Stimulated activated memory B cell treated with anti-CD40 and anti-IgM and Interleukin-4, amounts not matched to agents 10 μg/mL and 1 μg/mL and 100 μg/mL, for 72 hours (primary cell): ENCODE measurements at regions not wholly inside any gene's neighbourhood (a gene's known extent, or its start where the extent isn't known, plus 50 kb on each side); places are given as distances from the start of the nearest gene placed in this dataset.

Source experiments
- ATAC-seq: fragments of 150-1000 bp; cut with Tn5 transposase; 2 replicates; pipeline ENCODE4 v1.10.0; 2021
- H3K27ac Mint-ChIP-seq: one replicate; pipeline ENCODE4 v1.8.0; 2022; ENCODE audit warnings: mild to moderate bottlenecking, mixed read lengths
- H3K27me3 Mint-ChIP-seq: one replicate; pipeline ENCODE4 v1.8.0; 2022; ENCODE audit warnings: mixed read lengths
- H3K36me3 Mint-ChIP-seq: one replicate; pipeline ENCODE4 v1.8.0; 2022; ENCODE audit warnings: mixed read lengths
- H3K4me1 Mint-ChIP-seq: one replicate; pipeline ENCODE4 v1.8.0; 2022; ENCODE audit warnings: mixed read lengths
- H3K4me3 Mint-ChIP-seq: one replicate; pipeline ENCODE4 v1.8.0; 2022; ENCODE audit warnings: mild to moderate bottlenecking, moderate library complexity, mixed read lengths
- H3K9me3 Mint-ChIP-seq: one replicate; pipeline ENCODE4 v1.8.0; 2022; ENCODE audit warnings: mixed read lengths

- no peak for ATAC-seq
- Mint-ChIP-seq H3K4me1 (no peaks in the 10 kb centered on the region), H3K4me3 (no peak overlapping the region), H3K9me3 (peaks cover 7% of the 10 kb centered on the region), H3K27ac (no peak overlapping the region), H3K36me3 (no peaks in the 10 kb centered on the region), H3K27me3 (no peaks in the 10 kb centered on the region)
Observed at GRCh38 chr5:28219539-28219938, 1181.2 kb upstream of the CDH9 start.

- no peak overlapping the region for H3K27ac Mint-ChIP-seq
- H3K27me3 Mint-ChIP-seq = no peaks in the 10 kb centered on the region
- no peak overlapping the region for H3K4me3 Mint-ChIP-seq
- ATAC-seq = no peak
- H3K9me3 Mint-ChIP-seq = peaks cover 7% of the 10 kb centered on the region
- H3K4me1 Mint-ChIP-seq = no peaks in the 10 kb centered on the region
- H3K36me3 Mint-ChIP-seq = no peaks in the 10 kb centered on the region
Observed at GRCh38 chr5:28217695-28218094, 1179.3 kb upstream of the CDH9 start.

- no peak overlapping the region for H3K4me3 Mint-ChIP-seq
- H3K27ac Mint-ChIP-seq = no peak overlapping the region
- no peaks in the 10 kb centered on the region for H3K4me1 Mint-ChIP-seq
- ATAC-seq = no peak
- no peaks in the 10 kb centered on the region for H3K27me3 Mint-ChIP-seq
- H3K9me3 Mint-ChIP-seq = peaks cover 7% of the 10 kb centered on the region
- no peaks in the 10 kb centered on the region for H3K36me3 Mint-ChIP-seq
Observed at GRCh38 chr5:28216939-28217360, 1178.6 kb upstream of the CDH9 start.

GRCh38 chr5:28215091-28215490 lies 1176.7 kb upstream of the CDH9 start:
- Mint-ChIP-seq H3K4me3 (no peak overlapping the region), H3K4me1 (no peaks in the 10 kb centered on the region), H3K27ac (no peak overlapping the region), H3K27me3 (no peaks in the 10 kb centered on the region), H3K36me3 (no peaks in the 10 kb centered on the region), H3K9me3 (peaks cover 7% of the 10 kb centered on the region)
- no peak for ATAC-seq

GRCh38 chr5:28214292-28214691 lies 1175.9 kb upstream of the CDH9 start:
- no peaks in the 10 kb centered on the region for H3K36me3 Mint-ChIP-seq
- peaks cover under 1% of the 10 kb centered on the region for H3K9me3 Mint-ChIP-seq
- no peak overlapping the region for H3K4me3 Mint-ChIP-seq
- H3K27ac Mint-ChIP-seq = no peak overlapping the region
- no peak for ATAC-seq
- H3K27me3 Mint-ChIP-seq = no peaks in the 10 kb centered on the region
- H3K4me1 Mint-ChIP-seq = no peaks in the 10 kb centered on the region

- no peaks in the 10 kb centered on the region for H3K4me1 Mint-ChIP-seq
- no peaks in the 10 kb centered on the region for H3K36me3 Mint-ChIP-seq
- no peak overlapping the region for H3K27ac Mint-ChIP-seq
- H3K4me3 Mint-ChIP-seq = no peak overlapping the region
- no peak for ATAC-seq
- H3K9me3 Mint-ChIP-seq = no peaks in the 10 kb centered on the region
- H3K27me3 Mint-ChIP-seq = no peaks in the 10 kb centered on the region
Observed at GRCh38 chr5:28208356-28208755, 1170.0 kb upstream of the CDH9 start.

- Mint-ChIP-seq H3K4me3 (no peak overlapping the region), H3K4me1 (no peaks in the 10 kb centered on the region), H3K9me3 (peaks cover 3% of the 10 kb centered on the region), H3K27me3 (no peaks in the 10 kb centered on the region), H3K36me3 (no peaks in the 10 kb centered on the region), H3K27ac (no peak overlapping the region)
- ATAC-seq = no peak
Observed at GRCh38 chr5:28190011-28190410, 1151.6 kb upstream of the CDH9 start.

- no peak for ATAC-seq
- no peaks in the 10 kb centered on the region for H3K36me3 Mint-ChIP-seq
- H3K4me1 Mint-ChIP-seq = no peaks in the 10 kb centered on the region
- H3K9me3 Mint-ChIP-seq = peaks cover 9% of the 10 kb centered on the region
- H3K27me3 Mint-ChIP-seq = no peaks in the 10 kb centered on the region
- no peak overlapping the region for H3K4me3 Mint-ChIP-seq
- H3K27ac Mint-ChIP-seq = no peak overlapping the region
Observed at GRCh38 chr5:28174691-28175090, 1136.3 kb upstream of the CDH9 start.

GRCh38 chr5:28165096-28165495 lies 1126.7 kb upstream of the CDH9 start:
- ATAC-seq = no peak
- no peaks in the 10 kb centered on the region for H3K27me3 Mint-ChIP-seq
- H3K36me3 Mint-ChIP-seq = no peaks in the 10 kb centered on the region
- no peak overlapping the region for H3K27ac Mint-ChIP-seq
- H3K4me1 Mint-ChIP-seq = no peaks in the 10 kb centered on the region
- peaks cover 3% of the 10 kb centered on the region for H3K9me3 Mint-ChIP-seq
- H3K4me3 Mint-ChIP-seq = no peak overlapping the region

GRCh38 chr5:28164568-28164967 lies 1126.2 kb upstream of the CDH9 start:
- H3K9me3 Mint-ChIP-seq = peaks cover 3% of the 10 kb centered on the region
- H3K4me3 Mint-ChIP-seq = no peak overlapping the region
- ATAC-seq = no peak
- no peaks in the 10 kb centered on the region for H3K36me3 Mint-ChIP-seq
- H3K4me1 Mint-ChIP-seq = no peaks in the 10 kb centered on the region
- no peak overlapping the region for H3K27ac Mint-ChIP-seq
- H3K27me3 Mint-ChIP-seq = no peaks in the 10 kb centered on the region

GRCh38 chr5:28156981-28157380 lies 1118.6 kb upstream of the CDH9 start:
- Mint-ChIP-seq H3K36me3 (no peaks in the 10 kb centered on the region), H3K27me3 (no peaks in the 10 kb centered on the region), H3K4me3 (no peak overlapping the region), H3K4me1 (no peaks in the 10 kb centered on the region), H3K27ac (no peak overlapping the region), H3K9me3 (peaks cover 3% of the 10 kb centered on the region)
- ATAC-seq = no peak

GRCh38 chr5:28143519-28143918 lies 1105.1 kb upstream of the CDH9 start:
- Mint-ChIP-seq H3K4me1 (no peaks in the 10 kb centered on the region), H3K4me3 (no peak overlapping the region)

GRCh38 chr5:28132151-28132550 lies 1093.8 kb upstream of the CDH9 start:
- no peak for ATAC-seq
- Mint-ChIP-seq H3K36me3 (no peaks in the 10 kb centered on the region), H3K9me3 (peaks cover 4% of the 10 kb centered on the region), H3K27me3 (no peaks in the 10 kb centered on the region), H3K27ac (no peak overlapping the region), H3K4me1 (no peaks in the 10 kb centered on the region), H3K4me3 (no peak overlapping the region)

More at GRCh38 chr5:28143519-28143918, 1105.1 kb upstream of the CDH9 start:
- H3K9me3 Mint-ChIP-seq = peaks cover 11% of the 10 kb centered on the region
- H3K36me3 Mint-ChIP-seq = no peaks in the 10 kb centered on the region
- no peak for ATAC-seq
- no peaks in the 10 kb centered on the region for H3K27me3 Mint-ChIP-seq
- no peak overlapping the region for H3K27ac Mint-ChIP-seq

- H3K27ac Mint-ChIP-seq = no peak overlapping the region
- no peaks in the 10 kb centered on the region for H3K27me3 Mint-ChIP-seq
- no peaks in the 10 kb centered on the region for H3K4me1 Mint-ChIP-seq
- no peak overlapping the region for H3K4me3 Mint-ChIP-seq
- no peak for ATAC-seq
- H3K9me3 Mint-ChIP-seq = peaks cover 5% of the 10 kb centered on the region
- H3K36me3 Mint-ChIP-seq = no peaks in the 10 kb centered on the region
Observed at GRCh38 chr5:28117691-28118090, 1079.3 kb upstream of the CDH9 start.

GRCh38 chr5:28117273-28117672 lies 1078.9 kb upstream of the CDH9 start:
- no peak overlapping the region for H3K4me3 Mint-ChIP-seq
- peaks cover 5% of the 10 kb centered on the region for H3K9me3 Mint-ChIP-seq
- H3K27me3 Mint-ChIP-seq = no peaks in the 10 kb centered on the region
- H3K4me1 Mint-ChIP-seq = no peaks in the 10 kb centered on the region
- H3K27ac Mint-ChIP-seq = no peak overlapping the region
- no peak for ATAC-seq
- H3K36me3 Mint-ChIP-seq = no peaks in the 10 kb centered on the region

GRCh38 chr5:28110781-28111180 lies 1072.4 kb upstream of the CDH9 start:
- Mint-ChIP-seq H3K4me3 (no peak overlapping the region), H3K27me3 (no peaks in the 10 kb centered on the region), H3K36me3 (no peaks in the 10 kb centered on the region), H3K4me1 (no peaks in the 10 kb centered on the region), H3K9me3 (peaks cover 3% of the 10 kb centered on the region), H3K27ac (no peak overlapping the region)
- ATAC-seq = no peak

- no peak overlapping the region for H3K27ac Mint-ChIP-seq
- no peaks in the 10 kb centered on the region for H3K36me3 Mint-ChIP-seq
- H3K9me3 Mint-ChIP-seq = no peaks in the 10 kb centered on the region
- H3K4me1 Mint-ChIP-seq = no peaks in the 10 kb centered on the region
- H3K4me3 Mint-ChIP-seq = no peak overlapping the region
- no peaks in the 10 kb centered on the region for H3K27me3 Mint-ChIP-seq
- no peak for ATAC-seq
Observed at GRCh38 chr5:28104080-28104479, 1065.7 kb upstream of the CDH9 start.
